Stomach (tissue), 8 donors: ENCODE measurements at regions not wholly inside any gene's neighbourhood (a gene's known extent, or its start where the extent isn't known, plus 50 kb on each side); places are given as distances from the start of the nearest gene placed in this dataset.

ENCODE experiments used
- DNase-seq, 2 donors: peaks; one replicate each; pipeline versions ENCODE4 v3.0.0 to v3.0.0-alpha.2; 2013 to 2019
- H3K27ac ChIP-seq, 5 donors: fragments of 200-600 bp in 4 of 5; sonication (generic) in 4 of 5; one replicate each; pipeline ENCODE4 v1.5.1; 2013 to 2019; ENCODE audit warnings: mild to moderate bottlenecking in 1 of 5, moderate library complexity in 1 of 5
- H3K27me3 ChIP-seq, 3 donors: fragments of 200-600 bp; sonication (generic); one replicate each; pipeline ENCODE4 v1.5.1; 2017 to 2019; ENCODE audit warnings: mixed run types in 1 of 3
- H3K36me3 ChIP-seq, 4 donors: fragments of 200-600 bp; sonication (generic); 1 replicate in 3 of 4; 2 replicates in 1 of 4; pipeline ENCODE4 v1.5.1; 2016 to 2019
- H3K4me1 ChIP-seq, 4 donors: fragments of 200-600 bp; sonication (generic); one replicate each; pipeline ENCODE4 v1.5.1; 2016 to 2019
- H3K4me3 ChIP-seq, 4 donors: fragments of 200-600 bp; sonication (generic) in 3 of 4; one replicate each; pipeline ENCODE4 v1.5.1; 2016 to 2019; ENCODE audit warnings: mild to moderate bottlenecking in 1 of 4
- H3K9me3 ChIP-seq, 4 donors: fragments of 200-600 bp; sonication (generic); one replicate each; pipeline ENCODE4 v1.5.1; 2016 to 2019
- CTCF ChIP-seq, 7 experiments: fragments of 450-650 bp in 4 of 7; fragments of 200-600 bp in 3 of 7; sonication (generic) in 3 of 7; IDR thresholded peaks; one replicate each; pipeline ENCODE4 v1.5.1; 2016 to 2019; ENCODE audit warnings: antibody characterized with exemption in 7 of 7, control low read depth in 2 of 7, mild to moderate bottlenecking in 1 of 7
- EP300 ChIP-seq: sonication (generic); formaldehyde crosslinking; IDR thresholded peaks from one replicate; pipeline ENCODE4 v1.6.1; 2017; ENCODE audit warnings: antibody characterized with exemption
- POLR2A ChIP-seq, 4 donors: fragments of 450-650 bp; IDR thresholded peaks; one replicate each; pipeline ENCODE4 v1.6.1; 2016; ENCODE audit warnings: antibody characterized with exemption in 4 of 4, control low read depth in 2 of 4, mild to moderate bottlenecking in 1 of 4, moderate library complexity in 1 of 4
- POLR2AphosphoS5 ChIP-seq, 3 donors: sonication (generic); formaldehyde crosslinking; IDR thresholded peaks; one replicate each; pipeline ENCODE4 v1.6.1; 2016; ENCODE audit warnings: antibody characterized with exemption in 3 of 3
- WGBS, 5 donors: extraction: QIAGEN DNeasy Blood & Tissue Kit in 3 of 5; methylation state at CpG; one replicate each; pipeline versions ENCODE4 v1.1.5 to v1.1.7; 2013 to 2018; 5-methylcytosine and 5-hydroxymethylcytosine counted together
- intact Hi-C: fragments of 100-400 bp; cut with DNase I; formaldehyde crosslinking; loops from one replicate; pipeline ENCODE4 v1.15.1; 2023; ENCODE audit warnings: low total_unique reads
- donor health status: healthy with polysubstance abuse.
- donor health status: Bipolar disorder and iron deficiency.
- donor health status: healthy.

GRCh38 chr7:22016507-22016906 is 70.8 kb upstream of the CDCA7L start:
- H3K27me3 ChIP-seq = peaks cover 0 to under 1% (median 0%) of the 10 kb centered on the region in 3 donors
- intact Hi-C loops = no loop called here
- H3K4me3 ChIP-seq = no peak overlapping the region
- peak in 1 of 2 donors; percentile 15 for DNase-seq
- H3K36me3 ChIP-seq = no peaks in the 10 kb centered on the region
- TF ChIP-seq CTCF (IDR thresholded peaks at IDR 0.05) (no peak), POLR2AphosphoS5 (IDR thresholded peaks at IDR 0.05) (no peak), EP300 (no peak), POLR2A (IDR thresholded peaks at IDR 0.05) (no peak)
- 65 to 81% (median 69%) methylated on average over 5 of the region's 5 CpGs for WGBS, 5 donors
- H3K4me1 ChIP-seq = no peaks in the 10 kb centered on the region
- no peaks in the 10 kb centered on the region for H3K9me3 ChIP-seq
- H3K27ac ChIP-seq = no peak overlapping the region

GRCh38 chr7:22013711-22014110 is 68.0 kb upstream of the CDCA7L start:
- Histone ChIP-seq H3K27me3 (peaks cover 0 to 9% (median 4%) of the 10 kb centered on the region in 3 donors), H3K9me3 (no peaks in the 10 kb centered on the region), H3K4me1 (no peaks in the 10 kb centered on the region), H3K27ac (no peak overlapping the region), H3K4me3 (no peak overlapping the region), H3K36me3 (no peaks in the 10 kb centered on the region)
- TF ChIP-seq POLR2AphosphoS5 (IDR thresholded peaks at IDR 0.05) (no peak), EP300 (no peak), POLR2A (IDR thresholded peaks at IDR 0.05) (no peak), CTCF (IDR thresholded peaks at IDR 0.05) (no peak)
- WGBS, 5 donors = 77 to 89% (median 85%) methylated on average over 4 of the region's 4 CpGs
- DNase-seq = no peak
- intact Hi-C loops = no loop called here

- no peak overlapping the region for H3K4me3 ChIP-seq
- TF ChIP-seq POLR2A (IDR thresholded peaks at IDR 0.05) (no peak), CTCF (IDR thresholded peaks at IDR 0.05) (no peak), EP300 (no peak), POLR2AphosphoS5 (IDR thresholded peaks at IDR 0.05) (no peak)
- H3K27ac ChIP-seq = no peak overlapping the region
- DNase-seq = no peak
- intact Hi-C loops = no loop called here
- H3K27me3 ChIP-seq = peaks cover 0 to 15% (median 4%) of the 10 kb centered on the region in 3 donors
- peaks cover 0 to 4% (median 0%) of the 10 kb centered on the region in 4 donors for H3K4me1 ChIP-seq
- no peaks in the 10 kb centered on the region for H3K36me3 ChIP-seq
- H3K9me3 ChIP-seq = no peaks in the 10 kb centered on the region
- WGBS, 5 donors = 67 to 75% (median 71%) methylated on average over 5 of the region's 5 CpGs
Measured at GRCh38 chr7:22008683-22009082, 63.0 kb upstream of the CDCA7L start.

- WGBS, 5 donors = 21 to 37% (median 24%) methylated on average over 5 of the region's 5 CpGs
Measured at GRCh38 chr7:22008087-22008486, 62.4 kb upstream of the CDCA7L start.

More at GRCh38 chr7:22008087-22008486, 62.4 kb upstream of the CDCA7L start:
- H3K4me3 ChIP-seq = no peak overlapping the region
- H3K36me3 ChIP-seq = no peaks in the 10 kb centered on the region
- peak in 1 of 2 donors; percentile 10 for DNase-seq
- peaks cover 0 to 15% (median 4%) of the 10 kb centered on the region in 3 donors for H3K27me3 ChIP-seq
- no peaks in the 10 kb centered on the region for H3K9me3 ChIP-seq
- H3K27ac ChIP-seq = no peak overlapping the region
- peaks cover 0 to 4% (median 0%) of the 10 kb centered on the region in 4 donors for H3K4me1 ChIP-seq
- TF ChIP-seq POLR2AphosphoS5 (IDR thresholded peaks at IDR 0.05) = no peak
- TF ChIP-seq CTCF (IDR thresholded peaks at IDR 0.05) = no peak
- no peak for TF ChIP-seq EP300
- no peak for TF ChIP-seq POLR2A (IDR thresholded peaks at IDR 0.05)
- intact Hi-C loops = no loop called here
